DOHH2 (cell line): ENCODE measurements at regions not wholly inside any gene's neighbourhood (a gene's known extent, or its start where the extent isn't known, plus 50 kb on each side); places are given as distances from the start of the nearest gene placed in this dataset.

Source experiments
- EZH2phosphoT487 ChIP-seq: fragments of 200-600 bp; sonication (generic); IDR thresholded peaks from 2 replicates; pipeline ENCODE4 v1.6.1; 2017; ENCODE audit warnings: borderline replicate concordance, mild to moderate bottlenecking, antibody characterized with exemption, low read length, moderate library complexity, mixed read lengths
- TF ChIP-seq, protein P1 (sequence below): fragments of 200-600 bp; sonication (generic); IDR thresholded peaks from one replicate; pipeline ENCODE4 v1.5.1; 2014; ENCODE audit warnings: antibody characterized with exemption, mild to moderate bottlenecking, low read depth, low read length; ENCODE audit not compliant: poor library complexity, severe bottlenecking

DNA sequence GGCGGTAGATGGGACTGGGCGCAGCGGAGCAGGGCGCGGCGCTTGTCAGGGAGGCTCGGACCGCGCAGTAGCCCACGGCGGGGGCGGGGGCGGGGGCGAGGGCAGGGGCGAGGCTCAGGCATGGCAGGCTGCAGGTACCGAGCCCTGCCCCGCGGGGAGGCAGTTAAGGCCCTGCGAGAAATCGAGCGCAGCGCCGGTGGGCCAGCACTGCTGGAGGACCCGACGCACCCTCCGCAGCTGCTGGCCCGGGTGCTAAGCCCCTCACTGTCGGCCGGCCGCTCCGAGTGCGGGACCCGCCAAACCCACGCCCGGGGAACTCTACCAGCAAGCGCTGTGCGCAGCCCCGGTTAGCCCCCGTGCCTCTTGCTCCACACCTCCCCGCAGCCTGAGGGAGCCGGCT, 90.2 kb upstream of the RPL38 start:
- TF ChIP-seq, protein P1, sequence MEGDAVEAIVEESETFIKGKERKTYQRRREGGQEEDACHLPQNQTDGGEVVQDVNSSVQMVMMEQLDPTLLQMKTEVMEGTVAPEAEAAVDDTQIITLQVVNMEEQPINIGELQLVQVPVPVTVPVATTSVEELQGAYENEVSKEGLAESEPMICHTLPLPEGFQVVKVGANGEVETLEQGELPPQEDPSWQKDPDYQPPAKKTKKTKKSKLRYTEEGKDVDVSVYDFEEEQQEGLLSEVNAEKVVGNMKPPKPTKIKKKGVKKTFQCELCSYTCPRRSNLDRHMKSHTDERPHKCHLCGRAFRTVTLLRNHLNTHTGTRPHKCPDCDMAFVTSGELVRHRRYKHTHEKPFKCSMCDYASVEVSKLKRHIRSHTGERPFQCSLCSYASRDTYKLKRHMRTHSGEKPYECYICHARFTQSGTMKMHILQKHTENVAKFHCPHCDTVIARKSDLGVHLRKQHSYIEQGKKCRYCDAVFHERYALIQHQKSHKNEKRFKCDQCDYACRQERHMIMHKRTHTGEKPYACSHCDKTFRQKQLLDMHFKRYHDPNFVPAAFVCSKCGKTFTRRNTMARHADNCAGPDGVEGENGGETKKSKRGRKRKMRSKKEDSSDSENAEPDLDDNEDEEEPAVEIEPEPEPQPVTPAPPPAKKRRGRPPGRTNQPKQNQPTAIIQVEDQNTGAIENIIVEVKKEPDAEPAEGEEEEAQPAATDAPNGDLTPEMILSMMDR: no peak
- no peak for TF ChIP-seq EZH2phosphoT487
